Naive thymus-derived CD4-positive, alpha-beta T cell (primary cell): ENCODE measurements at regions not wholly inside any gene's neighbourhood (a gene's known extent, or its start where the extent isn't known, plus 50 kb on each side); places are given as distances from the start of the nearest gene placed in this dataset.

ENCODE experiments used
- ATAC-seq: fragments of 150-1000 bp; cut with Tn5 transposase; 2 replicates; pipeline ENCODE4 v1.10.0; 2021; ENCODE audit warnings: mild to moderate bottlenecking, moderate library complexity
- CTCF ChIA-PET: fragments of 350-600 bp; sonication (Branson Sonifier 250); formaldehyde crosslinking; loops from one replicate; lab custom pipeline; 2021; ENCODE audit warnings: antibody characterized with exemption; lab: Charles Lee
- POLR2A ChIA-PET: fragments of 350-600 bp; sonication (Branson Sonifier 250); formaldehyde crosslinking; loops from one replicate; lab custom pipeline; 2021; ENCODE audit warnings: antibody characterized with exemption, inconsistent platforms; lab: Charles Lee
- DNase-seq, 9 donors: peaks; one replicate each; pipeline versions ENCODE4 v3.0.0 to v3.0.0-alpha.2; 2020 to 2022; ENCODE audit warnings: mixed read lengths in 1 of 9
- H3K27ac ChIP-seq: one replicate; pipeline ENCODE4 v1.7.0; 2013; ENCODE audit warnings: mild to moderate bottlenecking, low read depth, low read length, moderate library complexity
- H3K27me3 ChIP-seq, 2 donors: one replicate each; pipeline ENCODE4 v1.7.0; 2013; ENCODE audit warnings: low read length in 2 of 2, mild to moderate bottlenecking in 2 of 2, moderate library complexity in 2 of 2; ENCODE audit not compliant: control insufficient read depth in 2 of 2, insufficient read depth in 2 of 2
- H3K36me3 ChIP-seq, 3 experiments: 1 replicate in 2 of 3; 2 replicates in 1 of 3; pipeline ENCODE4 v1.7.0; 2013; ENCODE audit warnings: low read length in 3 of 3, mild to moderate bottlenecking in 3 of 3, moderate library complexity in 1 of 3; ENCODE audit not compliant: insufficient read depth in 3 of 3, control insufficient read depth in 2 of 3
- H3K4me1 ChIP-seq, 2 donors: one replicate each; pipeline ENCODE4 v1.7.0; 2013; ENCODE audit warnings: low read length in 2 of 2, mild to moderate bottlenecking in 2 of 2, moderate library complexity in 1 of 2; ENCODE audit not compliant: control insufficient read depth in 2 of 2, insufficient read depth in 2 of 2
- H3K4me3 ChIP-seq: 2 replicates; pipeline ENCODE4 v1.7.0; 2013; ENCODE audit warnings: mild to moderate bottlenecking, low read length
- H3K9me3 ChIP-seq, 3 experiments: 1 replicate in 2 of 3; 2 replicates in 1 of 3; pipeline ENCODE4 v1.7.0; 2013; ENCODE audit warnings: low read length in 3 of 3; ENCODE audit not compliant: control insufficient read depth in 2 of 3
- H3K27ac Mint-ChIP-seq, 9 donors: one replicate each; pipeline ENCODE4 v1.8.0; 2020 to 2022; ENCODE audit warnings: mixed read lengths in 9 of 9, mild to moderate bottlenecking in 8 of 9, moderate library complexity in 5 of 9, inconsistent platforms in 2 of 9
- H3K27me3 Mint-ChIP-seq, 5 donors: one replicate each; pipeline ENCODE4 v1.8.0; 2021 to 2022; ENCODE audit warnings: mixed read lengths in 5 of 5, mild to moderate bottlenecking in 1 of 5
- H3K36me3 Mint-ChIP-seq, 5 donors: one replicate each; pipeline ENCODE4 v1.8.0; 2020 to 2022; ENCODE audit warnings: mixed read lengths in 5 of 5, mild to moderate bottlenecking in 3 of 5, inconsistent platforms in 1 of 5
- H3K4me1 Mint-ChIP-seq, 7 donors: one replicate each; pipeline ENCODE4 v1.8.0; 2020 to 2022; ENCODE audit warnings: mixed read lengths in 7 of 7, mild to moderate bottlenecking in 3 of 7, inconsistent platforms in 1 of 7
- H3K4me3 Mint-ChIP-seq, 10 donors: one replicate each; pipeline ENCODE4 v1.8.0; 2020 to 2022; ENCODE audit warnings: mild to moderate bottlenecking in 10 of 10, mixed read lengths in 10 of 10, moderate library complexity in 6 of 10, inconsistent platforms in 2 of 10
- H3K9me3 Mint-ChIP-seq, 11 donors: one replicate each; pipeline ENCODE4 v1.8.0; 2020 to 2022; ENCODE audit warnings: mixed read lengths in 11 of 11, mild to moderate bottlenecking in 4 of 11, inconsistent platforms in 1 of 11, moderate library complexity in 1 of 11
- intact Hi-C, 2 donors: fragments of 100-400 bp; cut with micrococcal nuclease; formaldehyde crosslinking; loops; one replicate each; pipeline ENCODE4 v1.15.1; 2023

GRCh38 chr5:133702791-133703770 is 90.7 kb upstream of the FSTL4 start:
- no peak overlapping the region for H3K4me3 Mint-ChIP-seq
- Histone ChIP-seq H3K4me3 (no peak overlapping the region), H3K27me3 (no peaks in the 10 kb centered on the region), H3K4me1 (no peaks in the 10 kb centered on the region), H3K27ac (no peak overlapping the region), H3K9me3 (no peaks in the 10 kb centered on the region), H3K36me3 (no peaks in the 10 kb centered on the region)
- intact Hi-C loops, result no loop called here
- DNase-seq (no peak), ATAC-seq (no peak)
- H3K27me3 Mint-ChIP-seq, result peaks cover 0 to 5% (median 0%) of the 10 kb centered on the region in 5 donors
- ChIA-PET POLR2A (no interaction called here), CTCF (no interaction called here)
- peaks cover 0 to 3% (median 0%) of the 10 kb centered on the region in 11 donors for H3K9me3 Mint-ChIP-seq
- H3K27ac Mint-ChIP-seq, result no peak overlapping the region
- H3K36me3 Mint-ChIP-seq, result no peaks in the 10 kb centered on the region
- peaks cover 0 to under 1% (median 0%) of the 10 kb centered on the region in 7 donors for H3K4me1 Mint-ChIP-seq

- H3K36me3 ChIP-seq, result no peaks in the 10 kb centered on the region
- Mint-ChIP-seq H3K9me3 (peaks cover 0 to 3% (median 0%) of the 10 kb centered on the region in 11 donors), H3K27ac (no peak overlapping the region), H3K4me3 (no peak overlapping the region), H3K4me1 (peaks cover 0 to 3% (median 0%) of the 10 kb centered on the region in 7 donors), H3K36me3 (no peaks in the 10 kb centered on the region), H3K27me3 (peaks cover 0 to under 1% (median 0%) of the 10 kb centered on the region in 5 donors)
- no peaks in the 10 kb centered on the region for H3K4me1 ChIP-seq
- no peaks in the 10 kb centered on the region for H3K27me3 ChIP-seq
- no peak for DNase-seq
- POLR2A ChIA-PET, result no interaction called here
- ATAC-seq, result no peak
- H3K9me3 ChIP-seq, result no peaks in the 10 kb centered on the region
- CTCF ChIA-PET, result no interaction called here
- H3K4me3 ChIP-seq, result no peak overlapping the region
- intact Hi-C loops, result no loop called here
- H3K27ac ChIP-seq, result no peak overlapping the region
These were observed 89.5 kb upstream of the FSTL4 start for GRCh38 chr5:133701871-133702270.

- DNase-seq, result no peak
- CTCF ChIA-PET, result no interaction called here
These were observed 87.9 kb upstream of the FSTL4 start for GRCh38 chr5:133700251-133700650.

GRCh38 chr5:133698646-133699526 is 86.5 kb upstream of the FSTL4 start:
- peaks cover 0 to 5% (median 0%) of the 10 kb centered on the region in 5 donors for H3K27me3 Mint-ChIP-seq
- Histone ChIP-seq H3K4me3 (no peak overlapping the region), H3K27me3 (no peaks in the 10 kb centered on the region), H3K9me3 (no peaks in the 10 kb centered on the region), H3K36me3 (no peaks in the 10 kb centered on the region), H3K4me1 (no peaks in the 10 kb centered on the region), H3K27ac (no peak overlapping the region)
- no peak overlapping the region for H3K4me3 Mint-ChIP-seq
- CTCF ChIA-PET, result no interaction called here
- POLR2A ChIA-PET, result no interaction called here
- peaks cover 0 to 3% (median 0%) of the 10 kb centered on the region in 11 donors for H3K9me3 Mint-ChIP-seq
- no peak for DNase-seq
- H3K27ac Mint-ChIP-seq, result no peak overlapping the region
- H3K36me3 Mint-ChIP-seq, result no peaks in the 10 kb centered on the region
- no peak for ATAC-seq
- peaks cover 0 to 7% (median 3%) of the 10 kb centered on the region in 7 donors for H3K4me1 Mint-ChIP-seq
- intact Hi-C loops, result no loop called here

More at GRCh38 chr5:133700251-133700650, 87.9 kb upstream of the FSTL4 start:
- Mint-ChIP-seq H3K27ac (peak overlapping the region in 2 of 9 donors; percentile 58 to 78), H3K36me3 (no peaks in the 10 kb centered on the region), H3K27me3 (peaks cover 0 to 5% (median 0%) of the 10 kb centered on the region in 5 donors), H3K4me1 (peaks cover 0 to 3% (median 0%) of the 10 kb centered on the region in 7 donors), H3K9me3 (peaks cover 0 to 3% (median 0%) of the 10 kb centered on the region in 11 donors), H3K4me3 (no peak overlapping the region)
- no peaks in the 10 kb centered on the region for H3K4me1 ChIP-seq
- ATAC-seq, result no peak
- H3K4me3 ChIP-seq, result no peak overlapping the region
- no peaks in the 10 kb centered on the region for H3K27me3 ChIP-seq
- H3K27ac ChIP-seq, result no peak overlapping the region
- intact Hi-C loops, result no loop called here
- no peaks in the 10 kb centered on the region for H3K36me3 ChIP-seq
- no peaks in the 10 kb centered on the region for H3K9me3 ChIP-seq
- POLR2A ChIA-PET, result no interaction called here

GRCh38 chr5:133698259-133698554 is 85.9 kb upstream of the FSTL4 start:
- DNase-seq (no peak), ATAC-seq (no peak)
- Mint-ChIP-seq H3K4me3 (no peak overlapping the region), H3K36me3 (no peaks in the 10 kb centered on the region), H3K4me1 (peaks cover 0 to 7% (median 3%) of the 10 kb centered on the region in 7 donors), H3K9me3 (peaks cover 0 to 3% (median 0%) of the 10 kb centered on the region in 11 donors), H3K27ac (no peak overlapping the region), H3K27me3 (peaks cover 0 to 5% (median 0%) of the 10 kb centered on the region in 5 donors)
- Histone ChIP-seq H3K9me3 (no peaks in the 10 kb centered on the region), H3K27ac (no peak overlapping the region), H3K36me3 (no peaks in the 10 kb centered on the region), H3K4me3 (no peak overlapping the region), H3K4me1 (no peaks in the 10 kb centered on the region), H3K27me3 (no peaks in the 10 kb centered on the region)
- ChIA-PET POLR2A (no interaction called here), CTCF (no interaction called here)
- intact Hi-C loops, result no loop called here

GRCh38 chr5:133697536-133698258 is 85.4 kb upstream of the FSTL4 start:
- Histone ChIP-seq H3K4me3 (no peak overlapping the region), H3K9me3 (no peaks in the 10 kb centered on the region), H3K27me3 (no peaks in the 10 kb centered on the region), H3K36me3 (no peaks in the 10 kb centered on the region), H3K4me1 (no peaks in the 10 kb centered on the region), H3K27ac (no peak overlapping the region)
- ChIA-PET CTCF (no interaction called here), POLR2A (no interaction called here)
- intact Hi-C loops, result no loop called here
- Mint-ChIP-seq H3K4me3 (no peak overlapping the region), H3K4me1 (peaks cover 0 to 7% (median 3%) of the 10 kb centered on the region in 7 donors), H3K36me3 (no peaks in the 10 kb centered on the region), H3K27ac (no peak overlapping the region), H3K27me3 (peaks cover 0 to 5% (median under 1%) of the 10 kb centered on the region in 5 donors), H3K9me3 (peaks cover 0 to 3% (median 0%) of the 10 kb centered on the region in 11 donors)
- DNase-seq (no peak), ATAC-seq (no peak)
